ENCODE measurements at regions not wholly inside any gene's neighbourhood (a gene's known extent, or its start where the extent isn't known, plus 50 kb on each side); places are given as distances from the start of the nearest gene placed in this dataset.
"Not testable (repeated sequence)": the region's sequence is repeated elsewhere in the genome, so short reads cannot be mapped to it uniquely, and the experiment has no call there.

DNA sequence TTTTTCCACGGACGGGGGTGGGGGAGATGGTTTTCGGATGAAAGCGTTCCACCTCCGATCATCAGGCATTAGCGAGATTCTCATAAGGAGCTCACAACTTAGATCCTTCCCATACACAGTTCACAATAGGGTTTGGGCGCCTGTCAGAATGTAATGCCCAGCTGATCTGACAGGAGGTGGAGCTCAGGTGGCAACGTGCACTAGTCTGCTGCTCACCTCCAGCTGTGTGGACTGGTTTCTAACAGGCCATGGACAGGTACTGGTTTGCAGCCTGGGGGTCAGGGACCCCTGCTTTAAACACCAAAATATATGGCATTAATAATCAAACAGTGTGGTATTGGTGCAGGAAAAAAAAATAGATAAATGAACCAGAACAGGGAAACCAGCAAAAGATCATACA is 157.5 kb upstream of the NLRP1 start:
- Mint-ChIP-seq H3K4me3 (no peak overlapping the region), H3K27me3 (peaks cover 8% of the 10 kb centered on the region), H3K9me3 (no peaks in the 10 kb centered on the region), H3K4me1 (no peaks in the 10 kb centered on the region), H3K36me3 (no peaks in the 10 kb centered on the region), H3K27ac (no peak overlapping the region)
- POLR2A ChIA-PET = no interaction called here
- no peak for DNase-seq
- no peak for ATAC-seq (ENCODE audit: low read depth)

DNA sequence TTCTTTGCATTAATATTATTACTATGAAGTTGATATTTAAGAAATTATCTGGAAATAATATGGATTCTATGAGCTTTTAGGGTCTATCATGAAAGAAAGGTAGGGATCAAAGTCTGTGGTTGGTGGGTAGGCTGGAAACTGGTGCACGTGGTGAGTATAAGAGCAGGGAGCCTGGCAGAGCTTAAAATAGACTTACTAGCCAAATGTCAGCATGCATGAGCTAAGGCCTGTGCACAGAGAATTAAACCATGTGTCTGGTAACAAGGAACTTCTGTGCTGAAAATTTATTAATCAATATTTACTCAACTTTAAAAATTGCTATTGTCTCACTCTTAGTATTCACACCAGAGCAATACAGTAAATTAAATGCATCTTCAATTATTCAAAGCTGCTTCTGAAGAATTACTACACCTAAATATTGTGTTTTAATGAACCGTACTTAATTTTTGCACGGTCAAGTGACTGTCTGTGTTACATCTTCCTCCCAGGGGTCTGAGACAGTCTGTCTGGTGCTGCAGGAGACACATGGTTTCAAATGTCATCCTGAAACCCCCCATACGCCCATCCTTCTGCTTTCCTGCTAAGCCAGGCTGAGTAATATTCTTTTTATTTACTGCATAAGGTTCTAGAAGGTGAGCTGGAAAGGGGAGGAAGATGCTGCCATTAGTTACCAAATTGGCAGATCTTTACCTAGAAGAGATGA is 161.0 kb upstream of the NLRP1 start:
- Mint-ChIP-seq H3K27me3 (peaks cover 4% of the 10 kb centered on the region), H3K36me3 (no peaks in the 10 kb centered on the region), H3K27ac (no peak overlapping the region), H3K9me3 (no peaks in the 10 kb centered on the region), H3K4me3 (no peak overlapping the region), H3K4me1 (no peaks in the 10 kb centered on the region)
- POLR2A ChIA-PET = no interaction called here
- DNase-seq (no peak), ATAC-seq (ENCODE audit: low read depth) (no peak)

DNA sequence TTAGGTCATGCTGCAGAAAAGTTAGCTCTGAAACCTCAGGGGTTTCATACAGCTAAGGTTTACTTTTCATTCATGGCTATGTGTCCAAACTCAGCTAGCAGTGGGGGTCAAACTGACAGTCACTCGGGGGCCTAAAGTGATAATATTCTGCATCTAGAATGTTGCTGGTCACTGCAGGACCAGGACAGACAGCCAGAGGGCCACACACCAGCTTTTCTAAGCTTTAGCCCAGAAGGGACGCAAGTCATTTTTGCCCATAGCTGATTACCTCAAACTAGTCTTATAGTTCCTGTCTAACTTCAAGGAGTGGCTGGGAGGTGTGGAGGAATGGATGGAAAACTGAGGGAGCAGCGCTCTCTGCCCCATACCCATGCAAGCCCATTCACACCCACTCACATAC is 163.0 kb upstream of the NLRP1 start:
- Mint-ChIP-seq H3K4me3 (no peak overlapping the region), H3K27ac (no peak overlapping the region), H3K9me3 (no peaks in the 10 kb centered on the region), H3K36me3 (no peaks in the 10 kb centered on the region), H3K27me3 (peaks cover 6% of the 10 kb centered on the region), H3K4me1 (no peaks in the 10 kb centered on the region)
- ATAC-seq (ENCODE audit: low read depth) (no peak), DNase-seq (no peak)
- POLR2A ChIA-PET = no interaction called here

DNA sequence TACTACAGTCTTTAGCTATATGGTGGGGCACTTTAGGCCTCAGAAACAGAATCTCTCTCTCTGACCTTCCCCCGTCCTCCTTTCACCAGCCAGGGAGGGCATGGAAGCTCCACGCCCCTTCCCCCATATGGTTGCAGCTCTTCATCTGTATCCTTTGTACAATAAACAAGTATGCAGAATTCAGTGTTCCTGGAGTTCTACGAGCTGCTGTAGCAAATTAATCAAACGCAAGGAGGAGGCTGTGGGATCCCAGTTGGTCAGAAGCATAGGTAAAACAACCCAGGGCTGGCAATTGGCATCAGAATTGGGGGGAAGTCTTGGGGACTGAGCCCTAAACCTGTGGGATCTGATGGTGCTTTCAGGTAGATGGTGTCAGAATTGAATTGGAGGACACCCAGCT is 163.7 kb upstream of the NLRP1 start:
- H3K36me3 Mint-ChIP-seq = no peaks in the 10 kb centered on the region
- DNase-seq = no peak
- H3K27ac Mint-ChIP-seq = no peak overlapping the region
- H3K4me3 Mint-ChIP-seq = no peak overlapping the region
- POLR2A ChIA-PET = no interaction called here
- H3K27me3 Mint-ChIP-seq = peaks cover 6% of the 10 kb centered on the region
- no peak for ATAC-seq (ENCODE audit: low read depth)
- H3K4me1 Mint-ChIP-seq = no peaks in the 10 kb centered on the region
- no peaks in the 10 kb centered on the region for H3K9me3 Mint-ChIP-seq

DNA sequence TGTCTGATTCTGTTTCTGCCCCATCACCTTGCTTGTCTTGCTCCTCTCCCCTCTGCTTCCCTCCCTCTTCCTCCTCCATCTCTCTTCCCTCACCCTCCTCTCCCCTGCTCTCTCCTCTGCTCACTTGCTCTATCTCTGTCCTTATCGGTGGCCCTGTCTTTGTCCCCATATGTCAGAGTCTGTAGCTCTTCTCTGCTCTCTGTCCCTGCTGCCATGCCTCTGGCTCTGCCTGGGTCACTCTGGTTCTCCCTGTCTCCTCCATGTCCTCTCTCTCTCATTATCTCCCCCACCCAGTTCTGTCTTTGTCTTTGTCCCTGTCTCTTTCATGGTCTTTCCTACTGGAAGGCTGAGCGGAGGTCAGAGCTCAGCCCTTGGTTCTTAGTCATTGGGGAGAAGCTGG is 169.1 kb upstream of the NLRP1 start:
- Mint-ChIP-seq H3K27ac (no peak overlapping the region), H3K9me3 (no peaks in the 10 kb centered on the region), H3K27me3 (peaks cover 10% of the 10 kb centered on the region), H3K4me3 (no peak overlapping the region), H3K4me1 (no peaks in the 10 kb centered on the region), H3K36me3 (no peaks in the 10 kb centered on the region)
- POLR2A ChIA-PET = no interaction called here
- DNase-seq = no peak
- ATAC-seq (ENCODE audit: low read depth) = no peak

DNA sequence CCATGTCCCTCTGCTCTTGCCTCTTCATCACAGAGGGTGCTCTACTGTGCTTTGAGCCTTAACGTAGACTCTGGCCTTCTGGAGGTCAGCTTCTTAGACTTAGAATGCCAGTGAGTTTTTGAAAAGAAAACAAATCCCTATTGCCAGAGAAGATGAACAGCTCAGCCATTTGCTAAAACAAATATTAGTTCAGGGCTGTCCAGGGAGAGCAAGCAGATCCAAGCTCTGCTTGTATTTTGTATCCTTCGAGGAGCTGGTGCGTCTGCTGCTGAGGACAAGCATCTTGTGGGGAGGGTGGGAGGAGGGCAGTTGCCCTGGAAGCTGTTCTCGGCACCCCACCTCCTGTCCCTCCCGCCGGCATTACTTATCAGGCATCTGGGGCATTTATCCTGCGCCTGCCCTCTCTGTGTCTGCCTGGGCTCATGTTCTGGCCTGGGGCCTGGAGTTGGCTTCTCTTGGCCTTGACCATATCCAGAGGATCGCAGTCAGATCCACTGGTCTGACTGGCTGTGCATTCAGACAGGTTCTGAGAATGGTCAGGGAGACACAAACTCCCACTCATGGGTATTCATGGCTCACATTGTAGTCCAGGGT is 173.1 kb upstream of the NLRP1 start:
- H3K36me3 Mint-ChIP-seq = no peaks in the 10 kb centered on the region
- peaks cover 3% of the 10 kb centered on the region for H3K4me1 Mint-ChIP-seq
- DNase-seq (no peak), ATAC-seq (ENCODE audit: low read depth) (no peak)
- H3K9me3 Mint-ChIP-seq = no peaks in the 10 kb centered on the region
- POLR2A ChIA-PET = no interaction called here
- H3K27me3 Mint-ChIP-seq = peaks cover 11% of the 10 kb centered on the region
- no peak overlapping the region for H3K27ac Mint-ChIP-seq
- no peak overlapping the region for H3K4me3 Mint-ChIP-seq

DNA sequence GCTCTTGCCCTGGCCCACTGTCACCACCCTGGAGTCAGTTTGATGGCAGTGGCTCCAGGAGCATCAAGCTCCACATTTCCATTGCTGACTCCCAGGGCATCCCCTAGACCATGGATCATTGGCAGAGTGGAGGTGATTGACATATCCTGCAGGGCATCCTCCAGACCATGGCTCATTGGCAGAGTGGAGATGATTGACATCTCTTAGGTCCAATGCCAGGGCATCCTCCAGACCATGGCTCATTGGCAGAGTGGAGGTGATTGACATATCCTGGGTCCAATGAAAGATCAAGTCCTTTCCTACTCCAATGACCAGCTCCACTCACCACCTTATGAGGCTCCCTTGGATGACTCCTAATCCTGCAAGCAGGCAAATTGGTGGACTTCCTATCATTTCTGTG is 174.3 kb upstream of the NLRP1 start:
- Mint-ChIP-seq H3K36me3 (no peaks in the 10 kb centered on the region), H3K27me3 (peaks cover 11% of the 10 kb centered on the region), H3K9me3 (no peaks in the 10 kb centered on the region), H3K4me3 (no peak overlapping the region), H3K27ac (no peak overlapping the region), H3K4me1 (peaks cover 3% of the 10 kb centered on the region)
- ATAC-seq (ENCODE audit: low read depth) = no peak
- DNase-seq = no peak
- POLR2A ChIA-PET = no interaction called here

DNA sequence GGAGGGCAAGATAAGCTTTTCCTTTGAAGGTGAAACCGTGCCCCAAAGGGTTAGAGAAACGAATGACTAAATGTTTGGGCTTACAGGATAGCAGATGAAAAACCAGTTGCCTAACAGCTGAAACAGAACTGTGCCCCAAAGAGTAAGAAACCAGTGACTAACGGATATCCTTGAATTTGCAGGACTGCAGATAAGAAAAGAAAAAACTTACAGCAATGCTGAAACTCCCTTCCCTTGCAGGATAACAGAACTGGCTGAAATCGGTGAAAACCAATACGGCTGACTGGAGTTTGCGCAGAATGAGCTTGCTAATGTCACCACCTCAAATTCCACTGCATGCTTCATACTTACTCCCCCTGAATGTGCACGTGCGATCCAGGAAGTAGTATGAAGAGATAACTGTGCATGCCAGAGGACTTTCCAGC is 175.2 kb upstream of the NLRP1 start:
- no peak overlapping the region for H3K4me3 Mint-ChIP-seq
- DNase-seq (no peak), ATAC-seq (ENCODE audit: low read depth) (no peak)
- H3K27me3 Mint-ChIP-seq = peaks cover 8% of the 10 kb centered on the region
- H3K9me3 Mint-ChIP-seq = no peaks in the 10 kb centered on the region
- H3K36me3 Mint-ChIP-seq = no peaks in the 10 kb centered on the region
- POLR2A ChIA-PET = no interaction called here
- no peak overlapping the region for H3K27ac Mint-ChIP-seq
- H3K4me1 Mint-ChIP-seq = peaks cover 3% of the 10 kb centered on the region

DNA sequence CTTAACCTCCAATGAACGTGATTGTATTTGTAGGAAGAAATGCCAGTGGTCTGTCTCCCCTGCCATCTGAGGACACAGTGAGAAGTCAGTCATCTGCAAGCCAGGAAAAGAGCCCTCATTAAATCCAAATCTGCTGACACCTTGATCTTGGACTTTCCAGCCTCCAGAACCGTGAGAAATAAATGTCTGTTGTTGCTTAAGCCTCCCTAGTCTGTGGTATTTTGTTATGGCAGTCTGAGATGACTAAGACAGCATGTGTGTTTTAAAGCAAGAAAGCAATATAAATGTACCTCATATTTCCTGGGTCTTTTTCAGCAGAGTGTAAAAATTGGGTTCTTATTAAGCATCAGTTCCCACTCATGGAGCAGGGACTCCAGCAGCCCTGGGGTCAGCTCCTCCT is 177.9 kb upstream of the NLRP1 start:
- no peak for DNase-seq
- H3K4me3 Mint-ChIP-seq = no peak overlapping the region
- ATAC-seq (ENCODE audit: low read depth) = no peak
- peaks cover 6% of the 10 kb centered on the region for H3K27me3 Mint-ChIP-seq
- no peak overlapping the region for H3K27ac Mint-ChIP-seq
- POLR2A ChIA-PET = no interaction called here
- peaks cover 3% of the 10 kb centered on the region for H3K4me1 Mint-ChIP-seq
- H3K36me3 Mint-ChIP-seq = no peaks in the 10 kb centered on the region
- H3K9me3 Mint-ChIP-seq = no peaks in the 10 kb centered on the region

DNA sequence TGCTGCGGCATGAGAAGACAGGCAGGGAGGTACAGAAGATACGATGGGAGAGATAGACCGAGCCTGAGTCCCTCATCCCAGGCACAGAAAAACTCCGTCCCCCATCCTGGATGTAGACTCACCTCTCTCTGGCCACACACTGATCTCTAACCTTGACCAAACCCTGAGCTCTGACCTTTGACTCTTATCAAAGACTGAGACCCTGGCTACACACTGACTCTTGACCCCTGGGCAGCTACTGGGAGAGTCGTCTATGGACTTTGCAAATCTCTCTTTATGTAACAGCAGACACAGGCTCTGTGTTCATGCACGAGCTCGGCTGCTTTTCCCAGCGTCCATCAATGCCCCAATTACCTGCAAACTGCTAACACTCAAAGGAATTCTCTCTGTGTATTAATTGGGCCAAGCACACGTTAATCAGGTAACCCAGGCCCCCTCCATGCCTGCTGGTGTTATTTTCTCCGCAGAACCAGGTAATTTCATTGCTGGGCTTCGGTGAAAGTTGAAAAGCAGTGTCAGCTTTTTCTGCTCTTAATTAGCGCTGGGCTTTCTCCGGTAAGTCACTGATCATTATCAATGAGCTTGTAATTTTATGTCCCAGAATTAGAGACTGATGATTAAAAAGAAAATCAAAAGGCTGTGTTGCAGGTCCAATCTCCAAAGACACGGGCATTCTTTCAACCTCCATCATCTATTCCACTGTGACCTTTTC is 179.4 kb upstream of the NLRP1 start:
- no peak for ATAC-seq (ENCODE audit: low read depth)
- POLR2A ChIA-PET = no interaction called here
- Mint-ChIP-seq H3K4me1 (peaks cover 3% of the 10 kb centered on the region), H3K27me3 (peaks cover 11% of the 10 kb centered on the region), H3K27ac (no peak overlapping the region), H3K36me3 (no peaks in the 10 kb centered on the region), H3K4me3 (no peak overlapping the region), H3K9me3 (no peaks in the 10 kb centered on the region)
- DNase-seq = no peak

DNA sequence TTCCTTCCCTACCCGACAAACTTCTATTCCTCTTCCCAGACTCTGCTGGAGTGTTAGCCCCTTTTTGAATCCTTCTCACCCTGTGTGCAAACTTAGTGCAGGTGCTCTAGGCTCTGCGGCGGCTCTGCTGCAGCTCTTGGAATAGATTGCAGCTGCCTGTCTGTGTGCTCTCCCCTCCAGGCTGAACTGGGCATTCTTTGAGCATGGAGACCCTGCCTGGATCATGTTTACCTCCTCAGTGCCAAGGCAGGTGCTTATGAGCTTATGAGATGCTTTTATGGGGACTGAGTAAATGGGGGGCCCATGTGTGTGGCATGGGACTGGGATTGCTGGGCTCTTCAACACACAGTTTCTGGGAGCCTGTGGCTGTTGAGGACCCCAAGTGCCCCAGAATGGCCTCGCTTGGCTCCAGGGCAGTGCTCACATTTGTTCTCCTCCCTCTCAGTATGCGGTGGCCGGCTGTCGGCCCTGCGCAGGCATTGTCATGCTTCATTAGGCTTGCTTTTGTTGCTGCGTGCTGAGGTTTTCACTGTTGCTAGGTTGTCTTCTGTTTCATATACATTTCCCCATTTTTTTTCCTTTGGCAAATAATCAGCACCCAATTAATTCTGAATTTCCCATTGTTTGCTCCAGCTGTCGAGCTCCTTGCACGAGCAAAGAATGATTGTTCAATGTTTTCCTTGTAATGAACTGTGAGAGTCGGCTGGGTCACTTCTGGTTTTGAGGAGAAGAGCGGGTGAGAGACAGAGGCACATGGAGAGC is 185.5 kb upstream of the NLRP1 start:
- DNase-seq (no peak), ATAC-seq (ENCODE audit: low read depth) (no peak)
- Mint-ChIP-seq H3K4me3 (no peak overlapping the region), H3K9me3 (no peaks in the 10 kb centered on the region), H3K4me1 (no peaks in the 10 kb centered on the region), H3K27ac (no peak overlapping the region), H3K27me3 (peaks cover 24% of the 10 kb centered on the region), H3K36me3 (no peaks in the 10 kb centered on the region)
- POLR2A ChIA-PET = no interaction called here

DNA sequence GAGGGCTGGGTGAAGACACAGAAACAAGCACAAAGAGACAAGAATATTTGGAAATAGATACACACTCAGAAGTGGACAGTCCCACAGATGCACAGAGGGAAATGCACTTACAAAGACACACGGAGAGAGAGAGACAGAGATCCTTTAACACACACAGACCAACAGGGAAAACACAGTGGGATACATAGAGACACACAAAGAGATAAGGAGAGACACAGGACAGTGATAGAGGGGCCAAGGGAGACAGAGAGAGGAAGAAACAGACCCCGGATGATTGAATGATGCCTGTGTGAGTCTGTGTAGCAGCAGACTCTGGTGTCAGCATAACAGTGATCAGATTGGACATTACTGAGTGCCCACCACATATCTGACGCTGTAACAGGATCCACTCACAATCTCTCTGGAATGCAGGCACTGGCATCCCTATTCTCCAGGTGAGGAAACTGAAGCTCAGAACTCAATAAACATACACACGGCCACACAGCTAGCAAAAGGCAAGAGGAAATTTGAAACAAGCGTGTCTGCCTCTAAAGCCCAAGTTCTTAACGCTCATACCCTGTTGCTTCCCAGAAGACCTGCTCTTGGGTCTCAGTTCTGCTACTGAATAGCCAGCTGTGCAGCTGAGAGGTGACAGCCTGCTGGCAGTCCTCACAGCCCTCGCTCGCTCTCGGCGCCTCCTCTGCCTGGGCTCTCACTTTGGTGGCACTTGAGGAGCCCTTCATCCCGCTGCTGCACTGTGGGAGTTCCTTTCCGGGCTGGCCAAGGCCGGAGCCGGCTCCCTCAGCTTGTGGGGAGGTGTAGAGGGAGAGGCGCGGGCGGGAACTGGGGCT is 186.3 kb upstream of the NLRP1 start:
- ATAC-seq (ENCODE audit: low read depth) (no peak), DNase-seq (no peak)
- Mint-ChIP-seq H3K27me3 (peaks cover 24% of the 10 kb centered on the region), H3K27ac (no peak overlapping the region), H3K9me3 (no peaks in the 10 kb centered on the region), H3K4me3 (no peak overlapping the region), H3K4me1 (no peaks in the 10 kb centered on the region), H3K36me3 (no peaks in the 10 kb centered on the region)
- POLR2A ChIA-PET = no interaction called here

DNA sequence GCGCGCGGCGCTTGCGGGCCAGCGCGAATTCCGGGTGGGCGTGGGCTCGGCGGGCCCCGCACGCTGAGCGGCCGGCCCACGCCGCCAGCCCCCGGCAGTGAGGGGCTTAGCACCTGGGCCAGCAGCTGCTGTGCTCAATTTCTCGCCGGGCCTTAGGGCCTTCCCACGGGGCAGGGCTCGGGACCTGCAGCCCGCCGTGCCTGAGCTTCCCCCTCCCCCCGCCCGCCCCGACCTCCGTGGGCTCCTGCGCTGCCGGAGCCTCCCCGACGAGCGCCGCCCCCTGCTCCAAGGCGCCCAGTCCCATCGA is 186.9 kb upstream of the NLRP1 start:
- H3K27me3 Mint-ChIP-seq = peaks cover 24% of the 10 kb centered on the region
- H3K4me1 Mint-ChIP-seq; H3K36me3 Mint-ChIP-seq; H3K9me3 Mint-ChIP-seq; H3K27ac Mint-ChIP-seq; DNase-seq; POLR2A ChIA-PET; H3K4me3 Mint-ChIP-seq; ATAC-seq (ENCODE audit: low read depth): not testable (repeated sequence)

Measured in activated naive CD8-positive, alpha-beta T cell treated with anti-CD3 and anti-CD28 coated beads, Interleukin-2, amount 10 ng/mL, durations not matched to agents 7 days and 5 days (primary cell).